DMS53 treated with DMSO at 0.1 percent for 48 hours (cell line): ENCODE measurements at regions not wholly inside any gene's neighbourhood (a gene's known extent, or its start where the extent isn't known, plus 50 kb on each side); places are given as distances from the start of the nearest gene placed in this dataset.

Experiments used
- DNase-seq: peaks from one replicate; lab custom pipeline; 2025; ENCODE audit not compliant: unreplicated experiment; lab: John Stamatoyannopoulos, UW

GRCh38 chr6:19976411-19977129 is 139.4 kb downstream of the ID4 start:
- no peak for DNase-seq

GRCh38 chr6:19979059-19979458 is 141.9 kb downstream of the ID4 start:
- DNase-seq, result no peak

GRCh38 chr6:19979986-19980385 is 142.8 kb downstream of the ID4 start:
- no peak for DNase-seq

- no peak for DNase-seq
These were observed 146.2 kb downstream of the ID4 start for GRCh38 chr6:19983374-19983773.

GRCh38 chr6:19986691-19987438 is 149.7 kb downstream of the ID4 start:
- no peak for DNase-seq

GRCh38 chr6:19988555-19988954 is 151.4 kb downstream of the ID4 start:
- no peak for DNase-seq

- no peak for DNase-seq
These were observed 154.0 kb downstream of the ID4 start for GRCh38 chr6:19991176-19991575.

- DNase-seq, result no peak
These were observed 157.7 kb downstream of the ID4 start for GRCh38 chr6:19994909-19995308.

GRCh38 chr6:19995575-19996257 is 158.5 kb downstream of the ID4 start:
- no peak for DNase-seq

GRCh38 chr6:19997104-19997503 is 159.9 kb downstream of the ID4 start:
- no peak for DNase-seq

- DNase-seq, result no peak
These were observed 161.4 kb downstream of the ID4 start for GRCh38 chr6:19998541-19998940.

- no peak for DNase-seq
These were observed 162.4 kb downstream of the ID4 start for GRCh38 chr6:19999319-20000191.

- no peak for DNase-seq
These were observed 164.1 kb downstream of the ID4 start for GRCh38 chr6:20001286-20001685.

GRCh38 chr6:20006037-20006436 is 168.9 kb downstream of the ID4 start:
- no peak for DNase-seq

GRCh38 chr6:20008131-20008530 is 171.0 kb downstream of the ID4 start:
- no peak for DNase-seq

- DNase-seq, result no peak
These were observed 176.1 kb downstream of the ID4 start for GRCh38 chr6:20013066-20013861.

- no peak for DNase-seq
These were observed 177.3 kb downstream of the ID4 start for GRCh38 chr6:20014508-20014907.

- DNase-seq, result no peak
These were observed 183.4 kb downstream of the ID4 start for GRCh38 chr6:20020526-20020925.

GRCh38 chr6:20021795-20022194 is 184.6 kb downstream of the ID4 start:
- DNase-seq, result no peak
